OCI-M2 (cell line): ENCODE measurements at regions not wholly inside any gene's neighbourhood (a gene's known extent, or its start where the extent isn't known, plus 50 kb on each side); places are given as distances from the start of the nearest gene placed in this dataset.
"Not testable (repeated sequence)": the region's sequence is repeated elsewhere in the genome, so short reads cannot be mapped to it uniquely, and the experiment has no call there.

Source experiments
- DNase-seq: peaks from one replicate; lab custom pipeline; 2025; ENCODE audit not compliant: unreplicated experiment; lab: John Stamatoyannopoulos, UW

GRCh38 chr11:67940440-67940839 is 63.5 kb downstream of the UNC93B1 start:
- not testable (repeated sequence) for DNase-seq

GRCh38 chr11:67938964-67939363 is 64.9 kb downstream of the UNC93B1 start:
- not testable (repeated sequence) for DNase-seq

- not testable (repeated sequence) for DNase-seq
Measured at GRCh38 chr11:67938371-67938770, 65.5 kb downstream of the UNC93B1 start.

GRCh38 chr11:67923565-67923964 is 80.3 kb downstream of the UNC93B1 start:
- DNase-seq = not testable (repeated sequence)

GRCh38 chr11:67920546-67920945 is 83.4 kb downstream of the UNC93B1 start:
- not testable (repeated sequence) for DNase-seq

GRCh38 chr11:67912184-67912583 is 91.7 kb downstream of the UNC93B1 start:
- DNase-seq = not testable (repeated sequence)

GRCh38 chr11:67911211-67911610 is 92.7 kb downstream of the UNC93B1 start:
- not testable (repeated sequence) for DNase-seq

GRCh38 chr11:67910803-67911202 is 93.1 kb downstream of the UNC93B1 start:
- DNase-seq = not testable (repeated sequence)

GRCh38 chr11:67906969-67907368 is 96.9 kb downstream of the UNC93B1 start:
- DNase-seq = not testable (repeated sequence)

- DNase-seq = not testable (repeated sequence)
Measured at GRCh38 chr11:67899462-67899861, 104.4 kb downstream of the UNC93B1 start.

- DNase-seq = not testable (repeated sequence)
Measured at GRCh38 chr11:67893487-67893886, 110.4 kb downstream of the UNC93B1 start.

GRCh38 chr11:67889646-67890045 is 114.3 kb downstream of the UNC93B1 start:
- not testable (repeated sequence) for DNase-seq

- DNase-seq = not testable (repeated sequence)
Measured at GRCh38 chr11:67888056-67888455, 115.8 kb downstream of the UNC93B1 start.

- DNase-seq = not testable (repeated sequence)
Measured at GRCh38 chr11:67886672-67887071, 117.2 kb downstream of the UNC93B1 start.

GRCh38 chr11:67886207-67886606 is 117.7 kb downstream of the UNC93B1 start:
- DNase-seq = not testable (repeated sequence)

- not testable (repeated sequence) for DNase-seq
Measured at GRCh38 chr11:67885574-67885973, 118.3 kb downstream of the UNC93B1 start.

GRCh38 chr11:67884761-67885558 is 118.9 kb downstream of the UNC93B1 start:
- not testable (repeated sequence) for DNase-seq

GRCh38 chr11:67884073-67884757 is 119.7 kb downstream of the UNC93B1 start:
- not testable (repeated sequence) for DNase-seq

- not testable (repeated sequence) for DNase-seq
Measured at GRCh38 chr11:67882304-67882703, 121.6 kb downstream of the UNC93B1 start.

GRCh38 chr11:67881836-67882235 is 122.1 kb downstream of the UNC93B1 start:
- DNase-seq = not testable (repeated sequence)

GRCh38 chr11:67880594-67881196 is 123.2 kb downstream of the UNC93B1 start:
- DNase-seq = not testable (repeated sequence)
